ENCODE measurements at regions not wholly inside any gene's neighbourhood (a gene's known extent, or its start where the extent isn't known, plus 50 kb on each side); places are given as distances from the start of the nearest gene placed in this dataset.
A peak's percentile ranks its signal among the peaks of the same experiment; 100 is the strongest.

- DNase-seq = no peak
These were observed 176.2 kb downstream of the FOXO1 start for GRCh38 chr13:40490086-40490758.

- no peak for DNase-seq
These were observed 173.9 kb downstream of the FOXO1 start for GRCh38 chr13:40492511-40492910.

- peak; percentile 20 for DNase-seq
These were observed 171.9 kb downstream of the FOXO1 start for GRCh38 chr13:40494513-40494912.

- DNase-seq = no peak
These were observed 171.4 kb downstream of the FOXO1 start for GRCh38 chr13:40494946-40495620.

GRCh38 chr13:40495621-40496001, 170.8 kb downstream of the FOXO1 start:
- no peak for DNase-seq

GRCh38 chr13:40496035-40496810, 170.2 kb downstream of the FOXO1 start:
- DNase-seq = no peak

- no peak for DNase-seq
These were observed 168.0 kb downstream of the FOXO1 start for GRCh38 chr13:40498461-40498860.

GRCh38 chr13:40502236-40502635, 164.2 kb downstream of the FOXO1 start:
- no peak for DNase-seq

- DNase-seq = no peak
These were observed 163.4 kb downstream of the FOXO1 start for GRCh38 chr13:40503011-40503410.

GRCh38 chr13:40503966-40504591, 162.4 kb downstream of the FOXO1 start:
- DNase-seq = no peak

- DNase-seq = no peak
These were observed 161.8 kb downstream of the FOXO1 start for GRCh38 chr13:40504641-40505040.

- DNase-seq = no peak
These were observed 161.2 kb downstream of the FOXO1 start for GRCh38 chr13:40505196-40505595.

Measured in eye (tissue), 1 donor.